ENCODE measurements at regions not wholly inside any gene's neighbourhood (a gene's known extent, or its start where the extent isn't known, plus 50 kb on each side); places are given as distances from the start of the nearest gene placed in this dataset.

GRCh38 chr10:32169556-32169955 is 113.3 kb upstream of the KIF5B start:
- no peak for DNase-seq (ENCODE audit: low read depth)

- no peak for DNase-seq (ENCODE audit: low read depth)
Measured at GRCh38 chr10:32167450-32167849, 111.2 kb upstream of the KIF5B start.

GRCh38 chr10:32166365-32166764 is 110.1 kb upstream of the KIF5B start:
- DNase-seq (ENCODE audit: low read depth) = no peak

GRCh38 chr10:32163762-32164148 is 107.5 kb upstream of the KIF5B start:
- DNase-seq (ENCODE audit: low read depth) = no peak

GRCh38 chr10:32163071-32163761 is 107.0 kb upstream of the KIF5B start:
- no peak for DNase-seq (ENCODE audit: low read depth)

GRCh38 chr10:32161586-32161985 is 105.4 kb upstream of the KIF5B start:
- DNase-seq (ENCODE audit: low read depth) = no peak

GRCh38 chr10:32160864-32161263 is 104.6 kb upstream of the KIF5B start:
- no peak for DNase-seq (ENCODE audit: low read depth)

GRCh38 chr10:32159264-32159663 is 103.0 kb upstream of the KIF5B start:
- no peak for DNase-seq (ENCODE audit: low read depth)

GRCh38 chr10:32156031-32156495 is 99.8 kb upstream of the KIF5B start:
- no peak for DNase-seq (ENCODE audit: low read depth)

- peak; percentile 14 for DNase-seq (ENCODE audit: low read depth)
Measured at GRCh38 chr10:32155075-32155516, 98.9 kb upstream of the KIF5B start.

GRCh38 chr10:32153931-32154330 is 97.7 kb upstream of the KIF5B start:
- no peak for DNase-seq (ENCODE audit: low read depth)

GRCh38 chr10:32153252-32153651 is 97.0 kb upstream of the KIF5B start:
- no peak for DNase-seq (ENCODE audit: low read depth)

- no peak for DNase-seq (ENCODE audit: low read depth)
Measured at GRCh38 chr10:32151871-32152270, 95.6 kb upstream of the KIF5B start.

GRCh38 chr10:32150532-32151101 is 94.4 kb upstream of the KIF5B start:
- no peak for DNase-seq (ENCODE audit: low read depth)

GRCh38 chr10:32149252-32149955 is 93.2 kb upstream of the KIF5B start:
- peak; percentile 95 for DNase-seq (ENCODE audit: low read depth)

- no peak for DNase-seq (ENCODE audit: low read depth)
Measured at GRCh38 chr10:32148864-32149251, 92.6 kb upstream of the KIF5B start.

GRCh38 chr10:32147730-32148129 is 91.5 kb upstream of the KIF5B start:
- DNase-seq (ENCODE audit: low read depth) = no peak

GRCh38 chr10:32146166-32146565 is 89.9 kb upstream of the KIF5B start:
- DNase-seq (ENCODE audit: low read depth) = no peak

GRCh38 chr10:32144817-32145688 is 88.8 kb upstream of the KIF5B start:
- no peak for DNase-seq (ENCODE audit: low read depth)

- DNase-seq (ENCODE audit: low read depth) = no peak
Measured at GRCh38 chr10:32143302-32143847, 87.2 kb upstream of the KIF5B start.

GRCh38 chr10:32142646-32143045 is 86.4 kb upstream of the KIF5B start:
- DNase-seq (ENCODE audit: low read depth) = peak; percentile 37

Data from GM04504 (cell line).